ENCODE measurements at regions not wholly inside any gene's neighbourhood (a gene's known extent, or its start where the extent isn't known, plus 50 kb on each side); places are given as distances from the start of the nearest gene placed in this dataset.

DNA sequence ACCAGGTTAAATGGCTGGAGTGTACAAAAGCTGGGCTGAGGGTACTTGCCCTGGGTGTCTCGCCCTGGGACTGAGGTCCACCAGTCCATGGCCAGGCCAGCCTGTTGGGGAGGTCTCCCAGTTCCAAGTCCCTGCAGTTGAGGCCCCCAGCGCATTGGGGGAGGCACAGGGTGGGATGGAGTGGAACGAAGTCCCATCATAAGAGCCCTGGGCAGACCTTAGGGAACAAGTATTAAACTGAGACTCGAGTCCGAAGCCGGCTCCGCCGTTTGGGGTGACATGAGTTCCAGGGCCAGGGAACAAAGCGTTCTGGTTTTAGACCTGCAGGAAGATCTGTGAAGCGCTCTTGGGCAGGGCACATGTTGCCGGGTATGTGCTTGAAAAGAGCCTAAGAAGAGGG, 84.7 kb downstream of the ALG10 start:
- Histone ChIP-seq H3K9me2 (replicated peaks; ENCODE audit: insufficient read depth, low read length) (no peaks in the 10 kb centered on the region), H3K27me3 (ENCODE audit: low read length) (no peaks in the 10 kb centered on the region), H3K79me2 (ENCODE audit: insufficient read depth, low read length) (no peaks in the 10 kb centered on the region), H3K36me3 (ENCODE audit: low read length) (no peaks in the 10 kb centered on the region), H3K27ac (ENCODE audit: low read depth, low read length) (no peak overlapping the region), H3K9me3 (ENCODE audit: insufficient read depth, low read length) (no peaks in the 10 kb centered on the region), H3K9ac (ENCODE audit: low read length) (no peak overlapping the region), H3K4me2 (ENCODE audit: low read depth, low read length, poor library complexity, severe bottlenecking) (no peak overlapping the region), H4K20me1 (ENCODE audit: low read depth, low read length) (no peaks in the 10 kb centered on the region), H3F3A (ENCODE audit: insufficient read depth) (no peaks in the 10 kb centered on the region), H3K4me3 (ENCODE audit: insufficient read depth, low read length, poor library complexity, severe bottlenecking) (no peak overlapping the region), H2AFZ (ENCODE audit: low read depth, low read length, severe bottlenecking) (no peak overlapping the region)
- TF ChIP-seq, protein P1, sequence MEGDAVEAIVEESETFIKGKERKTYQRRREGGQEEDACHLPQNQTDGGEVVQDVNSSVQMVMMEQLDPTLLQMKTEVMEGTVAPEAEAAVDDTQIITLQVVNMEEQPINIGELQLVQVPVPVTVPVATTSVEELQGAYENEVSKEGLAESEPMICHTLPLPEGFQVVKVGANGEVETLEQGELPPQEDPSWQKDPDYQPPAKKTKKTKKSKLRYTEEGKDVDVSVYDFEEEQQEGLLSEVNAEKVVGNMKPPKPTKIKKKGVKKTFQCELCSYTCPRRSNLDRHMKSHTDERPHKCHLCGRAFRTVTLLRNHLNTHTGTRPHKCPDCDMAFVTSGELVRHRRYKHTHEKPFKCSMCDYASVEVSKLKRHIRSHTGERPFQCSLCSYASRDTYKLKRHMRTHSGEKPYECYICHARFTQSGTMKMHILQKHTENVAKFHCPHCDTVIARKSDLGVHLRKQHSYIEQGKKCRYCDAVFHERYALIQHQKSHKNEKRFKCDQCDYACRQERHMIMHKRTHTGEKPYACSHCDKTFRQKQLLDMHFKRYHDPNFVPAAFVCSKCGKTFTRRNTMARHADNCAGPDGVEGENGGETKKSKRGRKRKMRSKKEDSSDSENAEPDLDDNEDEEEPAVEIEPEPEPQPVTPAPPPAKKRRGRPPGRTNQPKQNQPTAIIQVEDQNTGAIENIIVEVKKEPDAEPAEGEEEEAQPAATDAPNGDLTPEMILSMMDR (IDR thresholded peaks at IDR 0.05; ENCODE audit: insufficient read depth, low read length, poor library complexity, severe bottlenecking), result no peak
- no peak for TF ChIP-seq EZH2phosphoT487 (conservative IDR thresholded peaks at IDR 0.05; ENCODE audit: low read length)

DNA sequence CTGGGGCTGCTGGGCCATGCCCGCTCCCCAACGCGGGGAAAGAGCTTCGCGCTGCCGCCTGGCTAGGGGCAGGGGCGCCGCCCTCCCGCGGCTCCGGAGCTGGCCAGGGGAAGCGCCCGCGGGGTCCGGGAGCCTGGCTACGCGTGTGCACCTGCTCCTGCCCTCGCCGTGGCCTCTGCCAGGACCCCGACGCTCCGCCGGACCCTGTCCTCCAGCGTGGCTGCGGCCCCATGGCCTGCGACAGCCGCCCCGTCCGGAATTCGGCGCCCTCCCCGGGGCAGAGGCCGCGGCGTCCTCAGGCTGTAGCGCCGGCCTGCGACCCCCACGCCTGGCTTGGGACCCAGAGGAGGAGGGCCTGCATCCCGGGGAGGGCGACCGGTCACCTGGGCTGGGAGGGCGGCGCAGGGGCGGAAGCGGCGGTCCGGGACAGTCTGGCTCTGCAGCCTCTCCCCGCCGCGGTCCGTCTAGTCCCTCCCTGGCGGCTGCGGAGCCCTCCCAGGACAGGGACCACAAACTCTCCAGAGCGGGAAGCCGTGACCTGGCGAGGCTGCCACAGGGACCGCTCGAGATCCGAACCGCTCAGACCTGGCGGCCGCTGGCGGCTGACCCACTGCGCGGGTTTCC, 85.6 kb downstream of the ALG10 start:
- Histone ChIP-seq H3F3A (ENCODE audit: insufficient read depth) (no peaks in the 10 kb centered on the region), H3K9me3 (ENCODE audit: insufficient read depth, low read length) (no peaks in the 10 kb centered on the region), H4K20me1 (ENCODE audit: low read depth, low read length) (no peaks in the 10 kb centered on the region), H3K27me3 (ENCODE audit: low read length) (no peaks in the 10 kb centered on the region), H3K79me2 (ENCODE audit: insufficient read depth, low read length) (no peaks in the 10 kb centered on the region), H3K36me3 (ENCODE audit: low read length) (no peaks in the 10 kb centered on the region), H3K4me2 (ENCODE audit: low read depth, low read length, poor library complexity, severe bottlenecking) (no peak overlapping the region), H3K9ac (ENCODE audit: low read length) (no peak overlapping the region), H2AFZ (ENCODE audit: low read depth, low read length, severe bottlenecking) (no peak overlapping the region), H3K9me2 (replicated peaks; ENCODE audit: insufficient read depth, low read length) (no peaks in the 10 kb centered on the region), H3K4me3 (ENCODE audit: insufficient read depth, low read length, poor library complexity, severe bottlenecking) (no peak overlapping the region), H3K27ac (ENCODE audit: low read depth, low read length) (no peak overlapping the region)
- TF ChIP-seq EZH2phosphoT487 (conservative IDR thresholded peaks at IDR 0.05; ENCODE audit: low read length), result no peak
- TF ChIP-seq, protein P1 (IDR thresholded peaks at IDR 0.05; ENCODE audit: insufficient read depth, low read length, poor library complexity, severe bottlenecking), result no peak

- H3K4me2 ChIP-seq (ENCODE audit: low read depth, low read length, poor library complexity, severe bottlenecking), result no peak overlapping the region
- H3K27ac ChIP-seq (ENCODE audit: low read depth, low read length), result no peak overlapping the region
- no peaks in the 10 kb centered on the region for H4K20me1 ChIP-seq (ENCODE audit: low read depth, low read length)
- H3K9ac ChIP-seq (ENCODE audit: low read length), result no peak overlapping the region
- no peak overlapping the region for H3K4me3 ChIP-seq (ENCODE audit: insufficient read depth, low read length, poor library complexity, severe bottlenecking)
- H3K9me2 ChIP-seq (replicated peaks; ENCODE audit: insufficient read depth, low read length), result no peaks in the 10 kb centered on the region
- H3K79me2 ChIP-seq (ENCODE audit: insufficient read depth, low read length), result no peaks in the 10 kb centered on the region
- TF ChIP-seq, protein P1 (IDR thresholded peaks at IDR 0.05; ENCODE audit: insufficient read depth, low read length, poor library complexity, severe bottlenecking), result no peak
- H3K9me3 ChIP-seq (ENCODE audit: insufficient read depth, low read length), result no peaks in the 10 kb centered on the region
- H3F3A ChIP-seq (ENCODE audit: insufficient read depth), result no peaks in the 10 kb centered on the region
- H3K27me3 ChIP-seq (ENCODE audit: low read length), result no peaks in the 10 kb centered on the region
- H2AFZ ChIP-seq (ENCODE audit: low read depth, low read length, severe bottlenecking), result no peak overlapping the region
- H3K36me3 ChIP-seq (ENCODE audit: low read length), result no peaks in the 10 kb centered on the region
Measured at GRCh38 chr12:34108405-34108803, 86.1 kb downstream of the ALG10 start.
